ENCODE measurements at regions not wholly inside any gene's neighbourhood (a gene's known extent, or its start where the extent isn't known, plus 50 kb on each side); places are given as distances from the start of the nearest gene placed in this dataset.

GRCh38 chr5:120043431-120043830 lies 414.1 kb downstream of the FAM170A start:
- no peak overlapping the region for H4K91ac ChIP-seq (ENCODE audit: low read depth, low read length, poor library complexity)
- H4K8ac ChIP-seq (ENCODE audit: low read depth, low read length) = no peak overlapping the region
- no peaks in the 10 kb centered on the region for H3K4me1 ChIP-seq (ENCODE audit: control insufficient read depth in 2 of 2, insufficient read depth in 1 of 2, low read depth in 1 of 2, low read length in 2 of 2)
- H3K4ac ChIP-seq (ENCODE audit: low read length) = no peak overlapping the region
- H3K4me3 ChIP-seq (ENCODE audit: low read length in 2 of 2) = no peak overlapping the region
- H2BK120ac ChIP-seq (ENCODE audit: low read depth, low read length) = no peak overlapping the region
- H2BK15ac ChIP-seq (ENCODE audit: low read length) = no peak overlapping the region
- no peak overlapping the region for H2AFZ ChIP-seq (ENCODE audit: low read length)
- no peaks in the 10 kb centered on the region for H3K36me3 ChIP-seq (replicated peaks in 1 of 2; ENCODE audit: control insufficient read depth in 2 of 2, insufficient read depth in 2 of 2, low read length in 2 of 2)
- no peak overlapping the region for H3K27ac ChIP-seq (replicated peaks; ENCODE audit: low read length)
- H2BK5ac ChIP-seq (ENCODE audit: low read length) = no peak overlapping the region
- no peak overlapping the region for H3K23ac ChIP-seq (ENCODE audit: low read depth, low read length, poor library complexity)
- no peak for DNase-seq (ENCODE audit: low spot score)
- no peaks in the 10 kb centered on the region for H3K9me3 ChIP-seq (replicated peaks in 1 of 2; ENCODE audit: control insufficient read depth in 2 of 2, insufficient read depth in 1 of 2, low read depth in 1 of 2, low read length in 2 of 2)
- no peaks in the 10 kb centered on the region for H3K79me1 ChIP-seq (ENCODE audit: low read depth, low read length)
- no peak overlapping the region for H3K4me2 ChIP-seq (ENCODE audit: insufficient read depth, low read length, poor library complexity, severe bottlenecking)
- H3K27me3 ChIP-seq (ENCODE audit: control insufficient read depth in 3 of 3, insufficient read depth in 3 of 3, low read depth in 1 of 3, low read length in 3 of 3) = no peaks in the 10 kb centered on the region
- H3K14ac ChIP-seq (ENCODE audit: low read length) = no peak overlapping the region
- H3K18ac ChIP-seq (ENCODE audit: low read length) = no peak overlapping the region
- H2AK5ac ChIP-seq (ENCODE audit: low read depth, low read length) = no peak overlapping the region
- H2BK12ac ChIP-seq (ENCODE audit: low read length) = no peak overlapping the region
- H3K9ac ChIP-seq (ENCODE audit: low read depth, low read length, poor library complexity) = no peak overlapping the region

GRCh38 chr5:120052916-120053828 lies 410.9 kb upstream of the PRR16 start:
- Histone ChIP-seq H2BK5ac (ENCODE audit: low read length) (no peak overlapping the region), H3K4me3 (ENCODE audit: low read length in 2 of 2) (no peak overlapping the region), H3K23ac (ENCODE audit: low read depth, low read length, poor library complexity) (no peak overlapping the region), H4K91ac (ENCODE audit: low read depth, low read length, poor library complexity) (no peak overlapping the region), H3K4me1 (ENCODE audit: control insufficient read depth in 2 of 2, insufficient read depth in 1 of 2, low read depth in 1 of 2, low read length in 2 of 2) (no peaks in the 10 kb centered on the region), H3K27ac (replicated peaks; ENCODE audit: low read length) (no peak overlapping the region), H2BK120ac (ENCODE audit: low read depth, low read length) (no peak overlapping the region), H3K14ac (ENCODE audit: low read length) (no peak overlapping the region), H3K4me2 (ENCODE audit: insufficient read depth, low read length, poor library complexity, severe bottlenecking) (no peak overlapping the region), H2AK5ac (ENCODE audit: low read depth, low read length) (no peak overlapping the region), H3K79me1 (ENCODE audit: low read depth, low read length) (no peaks in the 10 kb centered on the region), H3K9ac (ENCODE audit: low read depth, low read length, poor library complexity) (no peak overlapping the region), H3K18ac (ENCODE audit: low read length) (no peak overlapping the region), H4K8ac (ENCODE audit: low read depth, low read length) (no peak overlapping the region), H2AFZ (ENCODE audit: low read length) (no peak overlapping the region), H3K27me3 (ENCODE audit: control insufficient read depth in 3 of 3, insufficient read depth in 3 of 3, low read depth in 1 of 3, low read length in 3 of 3) (no peaks in the 10 kb centered on the region), H3K9me3 (replicated peaks in 1 of 2; ENCODE audit: control insufficient read depth in 2 of 2, insufficient read depth in 1 of 2, low read depth in 1 of 2, low read length in 2 of 2) (no peaks in the 10 kb centered on the region), H2BK12ac (ENCODE audit: low read length) (no peak overlapping the region), H2BK15ac (ENCODE audit: low read length) (no peak overlapping the region), H3K4ac (ENCODE audit: low read length) (no peak overlapping the region), H3K36me3 (replicated peaks in 1 of 2; ENCODE audit: control insufficient read depth in 2 of 2, insufficient read depth in 2 of 2, low read length in 2 of 2) (no peaks in the 10 kb centered on the region)
- no CpG with 5 or more reads among the region's 4 CpGs for WGBS, 2 donors (ENCODE audit: extremely low coverage in 2 of 2, insufficient read length in 2 of 2, insufficient replicate concordance in 1 of 2)
- DNase-seq (ENCODE audit: low spot score) = no peak

GRCh38 chr5:120053841-120054240 lies 410.3 kb upstream of the PRR16 start:
- H2BK5ac ChIP-seq (ENCODE audit: low read length) = no peak overlapping the region
- H3K23ac ChIP-seq (ENCODE audit: low read depth, low read length, poor library complexity) = no peak overlapping the region
- no peak overlapping the region for H3K9ac ChIP-seq (ENCODE audit: low read depth, low read length, poor library complexity)

GRCh38 chr5:120055858-120056257 lies 408.2 kb upstream of the PRR16 start:
- H2AK5ac ChIP-seq (ENCODE audit: low read depth, low read length) = no peak overlapping the region
- no peaks in the 10 kb centered on the region for H3K79me1 ChIP-seq (ENCODE audit: low read depth, low read length)
- no peak overlapping the region for H3K9ac ChIP-seq (ENCODE audit: low read depth, low read length, poor library complexity)
- H2BK5ac ChIP-seq (ENCODE audit: low read length) = no peak overlapping the region
- no peak overlapping the region for H3K14ac ChIP-seq (ENCODE audit: low read length)
- no peak overlapping the region for H2AFZ ChIP-seq (ENCODE audit: low read length)
- no peak overlapping the region for H4K8ac ChIP-seq (ENCODE audit: low read depth, low read length)
- H2BK15ac ChIP-seq (ENCODE audit: low read length) = no peak overlapping the region
- H3K9me3 ChIP-seq (replicated peaks in 1 of 2; ENCODE audit: control insufficient read depth in 2 of 2, insufficient read depth in 1 of 2, low read depth in 1 of 2, low read length in 2 of 2) = no peaks in the 10 kb centered on the region
- no peak overlapping the region for H2BK120ac ChIP-seq (ENCODE audit: low read depth, low read length)
- WGBS, 2 donors (ENCODE audit: extremely low coverage in 2 of 2, insufficient read length in 2 of 2, insufficient replicate concordance in 1 of 2) = no CpG with 5 or more reads among the region's 2 CpGs
- H3K4me3 ChIP-seq (ENCODE audit: low read length in 2 of 2) = no peak overlapping the region
- H3K27me3 ChIP-seq (ENCODE audit: control insufficient read depth in 3 of 3, insufficient read depth in 3 of 3, low read depth in 1 of 3, low read length in 3 of 3) = no peaks in the 10 kb centered on the region
- no peak overlapping the region for H4K91ac ChIP-seq (ENCODE audit: low read depth, low read length, poor library complexity)
- H3K4ac ChIP-seq (ENCODE audit: low read length) = no peak overlapping the region
- no peak overlapping the region for H3K23ac ChIP-seq (ENCODE audit: low read depth, low read length, poor library complexity)
- no peak for DNase-seq (ENCODE audit: low spot score)
- no peak overlapping the region for H2BK12ac ChIP-seq (ENCODE audit: low read length)
- H3K18ac ChIP-seq (ENCODE audit: low read length) = no peak overlapping the region
- H3K4me1 ChIP-seq (ENCODE audit: control insufficient read depth in 2 of 2, insufficient read depth in 1 of 2, low read depth in 1 of 2, low read length in 2 of 2) = no peaks in the 10 kb centered on the region
- no peaks in the 10 kb centered on the region for H3K36me3 ChIP-seq (replicated peaks in 1 of 2; ENCODE audit: control insufficient read depth in 2 of 2, insufficient read depth in 2 of 2, low read length in 2 of 2)
- H3K27ac ChIP-seq (replicated peaks; ENCODE audit: low read length) = no peak overlapping the region
- H3K4me2 ChIP-seq (ENCODE audit: insufficient read depth, low read length, poor library complexity, severe bottlenecking) = no peak overlapping the region

More at GRCh38 chr5:120053841-120054240, 410.3 kb upstream of the PRR16 start:
- Histone ChIP-seq H3K9me3 (replicated peaks in 1 of 2; ENCODE audit: control insufficient read depth in 2 of 2, insufficient read depth in 1 of 2, low read depth in 1 of 2, low read length in 2 of 2) (no peaks in the 10 kb centered on the region), H3K79me1 (ENCODE audit: low read depth, low read length) (no peaks in the 10 kb centered on the region), H2BK15ac (ENCODE audit: low read length) (no peak overlapping the region), H4K91ac (ENCODE audit: low read depth, low read length, poor library complexity) (no peak overlapping the region), H3K14ac (ENCODE audit: low read length) (no peak overlapping the region), H4K8ac (ENCODE audit: low read depth, low read length) (no peak overlapping the region), H3K4me3 (ENCODE audit: low read length in 2 of 2) (no peak overlapping the region), H3K27me3 (ENCODE audit: control insufficient read depth in 3 of 3, insufficient read depth in 3 of 3, low read depth in 1 of 3, low read length in 3 of 3) (no peaks in the 10 kb centered on the region), H2AK5ac (ENCODE audit: low read depth, low read length) (no peak overlapping the region), H3K27ac (replicated peaks; ENCODE audit: low read length) (no peak overlapping the region), H3K36me3 (replicated peaks in 1 of 2; ENCODE audit: control insufficient read depth in 2 of 2, insufficient read depth in 2 of 2, low read length in 2 of 2) (no peaks in the 10 kb centered on the region), H3K4ac (ENCODE audit: low read length) (no peak overlapping the region), H2BK120ac (ENCODE audit: low read depth, low read length) (no peak overlapping the region), H2BK12ac (ENCODE audit: low read length) (no peak overlapping the region), H3K4me1 (ENCODE audit: control insufficient read depth in 2 of 2, insufficient read depth in 1 of 2, low read depth in 1 of 2, low read length in 2 of 2) (no peaks in the 10 kb centered on the region), H3K4me2 (ENCODE audit: insufficient read depth, low read length, poor library complexity, severe bottlenecking) (no peak overlapping the region), H3K18ac (ENCODE audit: low read length) (no peak overlapping the region), H2AFZ (ENCODE audit: low read length) (no peak overlapping the region)
- no peak for DNase-seq (ENCODE audit: low spot score)
- WGBS, 2 donors (ENCODE audit: extremely low coverage in 2 of 2, insufficient read length in 2 of 2, insufficient replicate concordance in 1 of 2) = no CpG with 5 or more reads among the region's 4 CpGs

Data from neuronal stem cell (in vitro differentiated cells).